CD14-positive monocyte (primary cell): ENCODE measurements at regions not wholly inside any gene's neighbourhood (a gene's known extent, or its start where the extent isn't known, plus 50 kb on each side); places are given as distances from the start of the nearest gene placed in this dataset.

Experiments
- DNase-seq, 3 donors: peaks; one replicate each; pipeline ENCODE4 v3.0.0-alpha.2; 2011 to 2022
- H2AFZ ChIP-seq: 2 replicates; pipeline ENCODE4 v1.6.0; 2012; ENCODE audit warnings: mild to moderate bottlenecking, low read depth, low read length, inconsistent platforms; ENCODE audit not compliant: insufficient read depth, poor library complexity, severe bottlenecking
- H3K27ac ChIP-seq, 2 donors: 1 replicate in 1 of 2; 2 replicates in 1 of 2; pipeline ENCODE4 v1.5.1; 2012 to 2013; ENCODE audit warnings: low read length in 2 of 2, control low read depth in 1 of 2, inconsistent platforms in 1 of 2, low read depth in 1 of 2, mild to moderate bottlenecking in 1 of 2
- H3K27me3 ChIP-seq, 2 donors: one replicate each; pipeline versions ENCODE4 v1.6.0 to v1.6.1; 2011 to 2013; ENCODE audit warnings: low read length in 2 of 2; ENCODE audit not compliant: control insufficient read depth in 2 of 2, insufficient read depth in 2 of 2
- H3K36me3 ChIP-seq, 2 donors: replicated peaks in 1 of 2; 1 replicate in 1 of 2; 2 replicates in 1 of 2; pipeline versions ENCODE4 v1.5.1 to v1.6.1; 2012 to 2013; ENCODE audit warnings: low read length in 2 of 2, control low read depth in 1 of 2, inconsistent platforms in 1 of 2, mild to moderate bottlenecking in 1 of 2; ENCODE audit not compliant: insufficient read depth in 2 of 2, control insufficient read depth in 1 of 2
- H3K4me1 ChIP-seq, 2 donors: 1 replicate in 1 of 2; 2 replicates in 1 of 2; pipeline versions ENCODE4 v1.5.1 to v1.6.1; 2012 to 2013; ENCODE audit warnings: low read length in 2 of 2, control low read depth in 1 of 2, inconsistent platforms in 1 of 2, mild to moderate bottlenecking in 1 of 2, moderate library complexity in 1 of 2; ENCODE audit not compliant: insufficient read depth in 2 of 2, control insufficient read depth in 1 of 2
- H3K4me2 ChIP-seq: replicated peaks from 2 replicates; pipeline ENCODE3; 2012; ENCODE audit warnings: low read length, moderate library complexity, mild to moderate bottlenecking; ENCODE audit not compliant: poor library complexity, severe bottlenecking; ENCODE audit errors: extremely low read depth
- H3K4me3 ChIP-seq, 3 experiments: fragments of 200-600 bp in 1 of 3; sonication (generic) in 1 of 3; replicated peaks in 1 of 3; 1 replicate in 2 of 3; 2 replicates in 1 of 3; pipeline ENCODE4 v1.5.1; 2011 to 2013; ENCODE audit warnings: low read length in 3 of 3, mild to moderate bottlenecking in 3 of 3, control low read depth in 2 of 3, low read depth in 2 of 3, inconsistent platforms in 1 of 3, moderate library complexity in 1 of 3
- H3K79me2 ChIP-seq: 2 replicates; pipeline ENCODE4 v1.6.0; 2012; ENCODE audit warnings: mild to moderate bottlenecking, control low read depth, inconsistent platforms, low read length, moderate library complexity; ENCODE audit not compliant: insufficient read depth
- H3K9ac ChIP-seq: 2 replicates; pipeline ENCODE4 v1.6.0; 2017; ENCODE audit warnings: low read length, mild to moderate bottlenecking; ENCODE audit not compliant: insufficient read depth, poor library complexity, severe bottlenecking
- H3K9me3 ChIP-seq, 2 donors: replicated peaks in 1 of 2; 1 replicate in 1 of 2; 2 replicates in 1 of 2; pipeline versions ENCODE4 v1.5.1 to v1.6.1; 2012 to 2013; ENCODE audit warnings: low read length in 2 of 2, control low read depth in 1 of 2; ENCODE audit not compliant: control insufficient read depth in 1 of 2, insufficient read depth in 1 of 2
- H4K20me1 ChIP-seq: 2 replicates; pipeline ENCODE4 v1.6.0; 2012; ENCODE audit warnings: mild to moderate bottlenecking, low read length, control low read depth, moderate library complexity; ENCODE audit not compliant: insufficient read depth
- H3K27ac Mint-ChIP-seq, 7 donors: one replicate each; pipeline ENCODE4 v1.8.0; 2020; ENCODE audit warnings: mild to moderate bottlenecking in 7 of 7, mixed read lengths in 7 of 7, moderate library complexity in 6 of 7, inconsistent platforms in 2 of 7
- H3K27me3 Mint-ChIP-seq, 3 donors: one replicate each; pipeline ENCODE4 v1.8.0; 2021 to 2022; ENCODE audit warnings: low read depth in 3 of 3, mild to moderate bottlenecking in 3 of 3, mixed read lengths in 3 of 3, moderate library complexity in 3 of 3, inconsistent platforms in 1 of 3
- H3K36me3 Mint-ChIP-seq, 2 donors: one replicate each; pipeline ENCODE4 v1.8.0; 2020; ENCODE audit warnings: mixed read lengths in 2 of 2, inconsistent platforms in 1 of 2, mild to moderate bottlenecking in 1 of 2
- H3K4me1 Mint-ChIP-seq: one replicate; pipeline ENCODE4 v1.8.0; 2020; ENCODE audit warnings: mild to moderate bottlenecking, mixed read lengths
- H3K4me3 Mint-ChIP-seq, 2 donors: one replicate each; pipeline ENCODE4 v1.8.0; 2020; ENCODE audit warnings: mild to moderate bottlenecking in 2 of 2, mixed read lengths in 2 of 2, moderate library complexity in 1 of 2
- H3K9me3 Mint-ChIP-seq, 7 donors: one replicate each; pipeline ENCODE4 v1.8.0; 2020 to 2022; ENCODE audit warnings: mixed read lengths in 7 of 7, mild to moderate bottlenecking in 6 of 7, moderate library complexity in 6 of 7, inconsistent platforms in 2 of 7
- WGBS: methylation state at CpG from one replicate; pipeline ENCODE4 v1.1.5; 2013; ENCODE audit warnings: missing lambda C conversion rate; ENCODE audit not compliant: insufficient coverage; 5-methylcytosine and 5-hydroxymethylcytosine counted together
- intact Hi-C, 2 donors: fragments of 100-400 bp; cut with micrococcal nuclease; formaldehyde crosslinking; loops; one replicate each; pipeline versions ENCODE4 v1.15.0 to v1.15.1; 2023
- TF ChIP-seq, protein P1 (sequence below): fragments of 200-600 bp; IDR thresholded peaks from one replicate; pipeline ENCODE4 v1.8.0; 2022; ENCODE audit warnings: antibody characterized with exemption, mild to moderate bottlenecking

DNA sequence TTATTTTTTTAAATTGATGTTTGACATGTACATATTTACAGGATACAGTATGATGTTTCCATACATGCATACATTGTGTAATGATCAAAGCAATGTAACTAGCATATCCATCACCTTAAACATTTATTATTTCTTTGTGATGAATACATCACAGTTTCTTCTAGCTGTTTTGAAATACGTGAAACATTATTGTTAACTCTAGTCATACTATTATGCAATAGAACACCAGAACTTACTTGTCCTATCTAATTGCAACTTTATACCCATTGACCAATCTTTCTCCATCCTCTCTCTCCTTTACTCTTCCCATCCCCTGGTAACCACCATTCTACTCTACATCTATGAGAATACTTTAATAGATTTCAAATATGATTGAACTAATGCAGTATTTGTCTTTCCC, 1942.7 kb downstream of the PCDH9 start:
- H3K4me2 ChIP-seq: no peak overlapping the region

DNA sequence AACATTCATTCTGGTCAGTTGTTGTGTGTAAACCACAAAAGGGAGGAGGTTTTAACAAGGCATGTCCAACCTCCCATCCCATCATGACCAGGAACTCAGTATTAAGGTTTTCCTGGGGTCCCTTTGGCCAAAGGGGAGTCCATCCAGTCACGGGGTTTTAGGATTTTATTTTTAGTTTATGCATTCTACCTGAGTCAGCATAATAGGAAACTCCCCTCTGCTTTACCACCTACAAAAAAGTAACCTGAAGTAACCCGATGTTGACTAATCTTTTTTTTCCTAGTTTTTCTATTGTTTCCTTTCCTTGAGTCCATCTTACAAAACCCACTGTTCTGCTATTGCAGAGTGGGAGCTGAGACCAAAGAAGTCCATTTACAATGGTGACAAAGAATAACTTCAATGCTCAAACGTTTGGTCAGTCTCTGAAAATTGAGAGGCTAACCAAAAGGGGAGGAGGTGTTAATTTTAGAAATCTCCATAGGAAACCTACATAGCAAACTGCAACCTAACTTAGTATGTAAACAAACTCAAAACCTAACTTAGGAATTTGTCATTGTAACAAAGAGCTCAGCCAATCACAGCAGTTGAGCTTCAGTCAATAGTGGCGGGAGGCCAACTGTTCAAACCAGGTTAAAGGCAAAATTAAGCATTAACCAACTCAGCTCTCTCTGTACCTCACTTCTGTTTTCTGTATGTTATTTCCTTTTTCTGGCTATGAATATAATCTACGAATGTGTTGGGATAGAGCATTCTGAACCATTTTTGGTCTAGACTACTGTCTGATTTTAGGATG, 1954.1 kb downstream of the PCDH9 start:
- no peak overlapping the region for H3K27ac Mint-ChIP-seq
- no peak for DNase-seq
- intact Hi-C loops: no loop called here
- H3K27me3 Mint-ChIP-seq: peaks cover 0 to 1% (median 0%) of the 10 kb centered on the region in 3 donors
- H3K36me3 ChIP-seq: no peaks in the 10 kb centered on the region
- H3K27ac ChIP-seq: no peak overlapping the region
- no peaks in the 10 kb centered on the region for H4K20me1 ChIP-seq
- TF ChIP-seq, protein P1, sequence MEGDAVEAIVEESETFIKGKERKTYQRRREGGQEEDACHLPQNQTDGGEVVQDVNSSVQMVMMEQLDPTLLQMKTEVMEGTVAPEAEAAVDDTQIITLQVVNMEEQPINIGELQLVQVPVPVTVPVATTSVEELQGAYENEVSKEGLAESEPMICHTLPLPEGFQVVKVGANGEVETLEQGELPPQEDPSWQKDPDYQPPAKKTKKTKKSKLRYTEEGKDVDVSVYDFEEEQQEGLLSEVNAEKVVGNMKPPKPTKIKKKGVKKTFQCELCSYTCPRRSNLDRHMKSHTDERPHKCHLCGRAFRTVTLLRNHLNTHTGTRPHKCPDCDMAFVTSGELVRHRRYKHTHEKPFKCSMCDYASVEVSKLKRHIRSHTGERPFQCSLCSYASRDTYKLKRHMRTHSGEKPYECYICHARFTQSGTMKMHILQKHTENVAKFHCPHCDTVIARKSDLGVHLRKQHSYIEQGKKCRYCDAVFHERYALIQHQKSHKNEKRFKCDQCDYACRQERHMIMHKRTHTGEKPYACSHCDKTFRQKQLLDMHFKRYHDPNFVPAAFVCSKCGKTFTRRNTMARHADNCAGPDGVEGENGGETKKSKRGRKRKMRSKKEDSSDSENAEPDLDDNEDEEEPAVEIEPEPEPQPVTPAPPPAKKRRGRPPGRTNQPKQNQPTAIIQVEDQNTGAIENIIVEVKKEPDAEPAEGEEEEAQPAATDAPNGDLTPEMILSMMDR: no peak
- no peak overlapping the region for H3K4me3 Mint-ChIP-seq
- H3K4me1 ChIP-seq: no peaks in the 10 kb centered on the region
- peaks cover 15 to 20% of the 10 kb centered on the region in 2 donors for H3K9me3 ChIP-seq
- no peak overlapping the region for H3K4me2 ChIP-seq
- WGBS: no CpG with 5 or more reads among the region's 5 CpGs
- H3K36me3 Mint-ChIP-seq: no peaks in the 10 kb centered on the region
- no peak overlapping the region for H3K9ac ChIP-seq
- no peaks in the 10 kb centered on the region for H3K27me3 ChIP-seq
- no peaks in the 10 kb centered on the region for H3K79me2 ChIP-seq
- H3K4me1 Mint-ChIP-seq: no peaks in the 10 kb centered on the region
- no peak overlapping the region for H3K4me3 ChIP-seq
- no peak overlapping the region for H2AFZ ChIP-seq
- H3K9me3 Mint-ChIP-seq: peaks cover 7 to 19% (median 14%) of the 10 kb centered on the region in 7 donors

More for the DNA sequence above, 1942.7 kb downstream of the PCDH9 start:
- Histone ChIP-seq H3K4me1 (no peaks in the 10 kb centered on the region), H3K27me3 (no peaks in the 10 kb centered on the region), H2AFZ (no peak overlapping the region), H4K20me1 (no peaks in the 10 kb centered on the region), H3K27ac (no peak overlapping the region), H3K4me3 (no peak overlapping the region), H3K9me3 (peaks cover 0 to 5% of the 10 kb centered on the region in 2 donors), H3K9ac (no peak overlapping the region), H3K79me2 (no peaks in the 10 kb centered on the region), H3K36me3 (no peaks in the 10 kb centered on the region)
- Mint-ChIP-seq H3K4me1 (no peaks in the 10 kb centered on the region), H3K36me3 (no peaks in the 10 kb centered on the region), H3K9me3 (peaks cover 0 to 14% (median 8%) of the 10 kb centered on the region in 7 donors), H3K4me3 (no peak overlapping the region), H3K27ac (no peak overlapping the region), H3K27me3 (no peaks in the 10 kb centered on the region)
- intact Hi-C loops: no loop called here
- TF ChIP-seq, protein P1: no peak
- no peak for DNase-seq
- WGBS: 83% methylated on average over 1 of the region's 1 CpG
